Mesenchymal stem cell (in vitro differentiated cells and primary cell): ENCODE measurements at regions not wholly inside any gene's neighbourhood (a gene's known extent, or its start where the extent isn't known, plus 50 kb on each side); places are given as distances from the start of the nearest gene placed in this dataset.

ENCODE experiments used
- DNase-seq: peaks from one replicate; pipeline ENCODE4 v3.0.0-alpha.2; 2013
- H2AFZ ChIP-seq: one replicate; pipeline ENCODE4 v1.6.1; 2013; ENCODE audit warnings: low read depth, mild to moderate bottlenecking, control low read depth, inconsistent platforms, low read length, moderate library complexity
- H2AK5ac ChIP-seq: 2 replicates; pipeline ENCODE4 v1.6.1; 2013; ENCODE audit warnings: low read length, moderate library complexity, mild to moderate bottlenecking, inconsistent platforms; ENCODE audit not compliant: severe bottlenecking
- H2BK120ac ChIP-seq: one replicate; pipeline ENCODE4 v1.6.1; 2013; ENCODE audit warnings: low read depth, mild to moderate bottlenecking, inconsistent platforms, low read length, moderate library complexity
- H2BK12ac ChIP-seq, 2 experiments: one replicate each; pipeline ENCODE4 v1.6.1; 2013; ENCODE audit warnings: inconsistent platforms in 2 of 2, low read length in 2 of 2, mild to moderate bottlenecking in 2 of 2, moderate library complexity in 2 of 2, control low read depth in 1 of 2
- H2BK15ac ChIP-seq: one replicate; pipeline ENCODE4 v1.6.1; 2013; ENCODE audit warnings: mild to moderate bottlenecking, low read depth, inconsistent platforms; ENCODE audit not compliant: poor library complexity, severe bottlenecking
- H2BK5ac ChIP-seq: 2 replicates; pipeline ENCODE4 v1.6.1; 2013; ENCODE audit warnings: low read depth, mild to moderate bottlenecking, low read length, control low read depth, inconsistent platforms; ENCODE audit not compliant: poor library complexity, severe bottlenecking
- H3K14ac ChIP-seq, 2 experiments: one replicate each; pipeline ENCODE4 v1.6.1; 2013; ENCODE audit warnings: inconsistent platforms in 2 of 2, low read length in 2 of 2, control low read depth in 1 of 2, mild to moderate bottlenecking in 1 of 2, moderate library complexity in 1 of 2
- H3K18ac ChIP-seq, 2 experiments: one replicate each; pipeline ENCODE4 v1.6.1; 2013; ENCODE audit warnings: inconsistent platforms in 2 of 2, low read length in 2 of 2, control low read depth in 1 of 2, low read depth in 1 of 2, mild to moderate bottlenecking in 1 of 2
- H3K23ac ChIP-seq, 2 experiments: one replicate each; pipeline ENCODE4 v1.6.1; 2013; ENCODE audit warnings: inconsistent platforms in 2 of 2, low read length in 2 of 2, mild to moderate bottlenecking in 2 of 2, moderate library complexity in 2 of 2, control low read depth in 1 of 2
- H3K27ac ChIP-seq: 2 replicates; pipeline ENCODE4 v1.5.1; 2013; ENCODE audit warnings: mild to moderate bottlenecking, moderate library complexity, low read length, control low read depth, inconsistent platforms; ENCODE audit not compliant: poor library complexity, severe bottlenecking
- H3K27me3 ChIP-seq, 2 experiments: 2 replicates each; pipeline versions ENCODE4 v1.6.1 to v1.7.0; 2013; ENCODE audit warnings: low read length in 2 of 2, mild to moderate bottlenecking in 2 of 2, moderate library complexity in 2 of 2, control low read depth in 1 of 2, inconsistent platforms in 1 of 2; ENCODE audit not compliant: control insufficient read depth in 1 of 2, insufficient read depth in 1 of 2
- H3K36me3 ChIP-seq, 2 experiments: 2 replicates each; pipeline versions ENCODE4 v1.6.1 to v1.7.0; 2013; ENCODE audit warnings: low read length in 2 of 2, control low read depth in 1 of 2, inconsistent platforms in 1 of 2, low read depth in 1 of 2, mild to moderate bottlenecking in 1 of 2; ENCODE audit not compliant: insufficient read depth in 2 of 2, control insufficient read depth in 1 of 2
- H3K4ac ChIP-seq, 2 experiments: one replicate each; pipeline ENCODE4 v1.6.1; 2013; ENCODE audit warnings: inconsistent platforms in 2 of 2, low read length in 2 of 2, mild to moderate bottlenecking in 2 of 2, moderate library complexity in 2 of 2, control low read depth in 1 of 2, low read depth in 1 of 2
- H3K4me1 ChIP-seq: 2 replicates; pipeline ENCODE4 v1.6.1; 2013; ENCODE audit warnings: low read depth, low read length, control low read depth; ENCODE audit not compliant: control insufficient read depth, insufficient read depth
- H3K4me2 ChIP-seq: 2 replicates; pipeline ENCODE4 v1.6.1; 2013; ENCODE audit warnings: low read length, mild to moderate bottlenecking, inconsistent platforms; ENCODE audit not compliant: poor library complexity, severe bottlenecking
- H3K4me3 ChIP-seq, 2 experiments: 2 replicates each; pipeline versions ENCODE4 v1.5.1 to v1.7.0; 2013; ENCODE audit warnings: low read length in 2 of 2, mild to moderate bottlenecking in 2 of 2, control low read depth in 1 of 2, low read depth in 1 of 2; ENCODE audit not compliant: insufficient read depth in 1 of 2
- H3K79me1 ChIP-seq: replicated peaks from 2 replicates; pipeline ENCODE4 v1.6.1; 2013; ENCODE audit warnings: mild to moderate bottlenecking, control low read depth, low read length, inconsistent platforms; ENCODE audit not compliant: poor library complexity, severe bottlenecking
- H3K9ac ChIP-seq: 2 replicates; pipeline ENCODE4 v1.7.0; 2013; ENCODE audit warnings: mild to moderate bottlenecking, low read length, moderate library complexity
- H3K9me3 ChIP-seq: 2 replicates; pipeline ENCODE4 v1.7.0; 2013; ENCODE audit warnings: mild to moderate bottlenecking, low read length; ENCODE audit not compliant: control insufficient read depth
- H4K8ac ChIP-seq: one replicate; pipeline ENCODE4 v1.6.1; 2013; ENCODE audit warnings: inconsistent platforms, mild to moderate bottlenecking, low read length, moderate library complexity
- H4K91ac ChIP-seq: one replicate; pipeline ENCODE4 v1.6.1; 2013; ENCODE audit warnings: mild to moderate bottlenecking, low read length, inconsistent platforms
- WGBS: methylation state at CpG from one replicate; pipeline ENCODE4 v1.1.7; 2013; ENCODE audit warnings: mixed read lengths; 5-methylcytosine and 5-hydroxymethylcytosine counted together

GRCh38 chr2:16339206-16339605, 326.4 kb downstream of the CYRIA start:
- no peaks in the 10 kb centered on the region for H3K36me3 ChIP-seq
- peaks cover 0 to 5% of the 10 kb centered on the region in 2 experiments for H3K27me3 ChIP-seq
- H2BK120ac ChIP-seq = no peak overlapping the region
- H3K9ac ChIP-seq = no peak overlapping the region
- no peak overlapping the region for H3K14ac ChIP-seq
- H3K9me3 ChIP-seq = peaks cover 41% of the 10 kb centered on the region
- H3K4me3 ChIP-seq = no peak overlapping the region
- H2AFZ ChIP-seq = no peak overlapping the region
- H4K91ac ChIP-seq = no peak overlapping the region
- no peak for DNase-seq
- H2BK5ac ChIP-seq = no peak overlapping the region
- no peaks in the 10 kb centered on the region for H3K79me1 ChIP-seq
- no peak overlapping the region for H3K23ac ChIP-seq
- H4K8ac ChIP-seq = no peak overlapping the region
- WGBS = 88% methylated on average over 1 of the region's 1 CpG
- H2AK5ac ChIP-seq = no peak overlapping the region
- no peak overlapping the region for H3K4me2 ChIP-seq
- H3K4ac ChIP-seq = no peak overlapping the region
- H3K4me1 ChIP-seq = no peaks in the 10 kb centered on the region
- H2BK15ac ChIP-seq = no peak overlapping the region
- H3K27ac ChIP-seq = no peak overlapping the region
- no peak overlapping the region for H3K18ac ChIP-seq
- no peak overlapping the region for H2BK12ac ChIP-seq

GRCh38 chr2:16338026-16338425, 327.6 kb downstream of the CYRIA start:
- H2AK5ac ChIP-seq = no peak overlapping the region
- H3K14ac ChIP-seq = no peak overlapping the region
- no peak overlapping the region for H3K4me2 ChIP-seq
- H3K4me3 ChIP-seq = no peak overlapping the region
- H2BK15ac ChIP-seq = no peak overlapping the region
- H3K36me3 ChIP-seq = no peaks in the 10 kb centered on the region
- peaks cover 0 to 5% of the 10 kb centered on the region in 2 experiments for H3K27me3 ChIP-seq
- no peak overlapping the region for H2AFZ ChIP-seq
- no peak overlapping the region for H4K91ac ChIP-seq
- H3K9ac ChIP-seq = no peak overlapping the region
- no peak for DNase-seq
- no peak overlapping the region for H4K8ac ChIP-seq
- H3K18ac ChIP-seq = no peak overlapping the region
- H3K4ac ChIP-seq = no peak overlapping the region
- H3K9me3 ChIP-seq = peaks cover 36% of the 10 kb centered on the region
- no peak overlapping the region for H2BK120ac ChIP-seq
- no peak overlapping the region for H2BK5ac ChIP-seq
- H3K23ac ChIP-seq = no peak overlapping the region
- no peak overlapping the region for H3K27ac ChIP-seq
- H3K79me1 ChIP-seq = no peaks in the 10 kb centered on the region
- H3K4me1 ChIP-seq = no peaks in the 10 kb centered on the region
- no peak overlapping the region for H2BK12ac ChIP-seq

GRCh38 chr2:16336916-16337315, 328.7 kb downstream of the CYRIA start:
- Histone ChIP-seq H3K27me3 (peaks cover 0 to 5% of the 10 kb centered on the region in 2 experiments), H3K14ac (no peak overlapping the region), H2AFZ (no peak overlapping the region), H3K9ac (no peak overlapping the region), H3K36me3 (no peaks in the 10 kb centered on the region), H3K4me1 (no peaks in the 10 kb centered on the region), H3K23ac (no peak overlapping the region), H3K79me1 (no peaks in the 10 kb centered on the region), H3K27ac (no peak overlapping the region), H3K4me2 (no peak overlapping the region), H3K9me3 (peaks cover 27% of the 10 kb centered on the region), H4K8ac (no peak overlapping the region), H3K4me3 (no peak overlapping the region), H3K4ac (no peak overlapping the region), H2BK120ac (no peak overlapping the region), H2AK5ac (no peak overlapping the region), H2BK5ac (no peak overlapping the region), H4K91ac (no peak overlapping the region), H3K18ac (no peak overlapping the region), H2BK12ac (no peak overlapping the region), H2BK15ac (no peak overlapping the region)
- DNase-seq = no peak
- WGBS = 95% methylated on average over 7 of the region's 7 CpGs

GRCh38 chr2:16336491-16336890, 329.1 kb downstream of the CYRIA start:
- Histone ChIP-seq H3K36me3 (no peaks in the 10 kb centered on the region), H2BK12ac (no peak overlapping the region), H2BK120ac (no peak overlapping the region), H3K23ac (no peak overlapping the region), H4K91ac (no peak overlapping the region), H3K4me1 (no peaks in the 10 kb centered on the region), H2BK5ac (no peak overlapping the region), H3K27me3 (peaks cover 0 to 5% of the 10 kb centered on the region in 2 experiments), H2AFZ (no peak overlapping the region), H3K4ac (no peak overlapping the region), H2BK15ac (no peak overlapping the region), H2AK5ac (no peak overlapping the region), H3K4me2 (no peak overlapping the region), H3K14ac (no peak overlapping the region), H4K8ac (no peak overlapping the region), H3K9me3 (peaks cover 27% of the 10 kb centered on the region), H3K79me1 (no peaks in the 10 kb centered on the region), H3K18ac (no peak overlapping the region), H3K4me3 (no peak overlapping the region), H3K27ac (no peak overlapping the region), H3K9ac (no peak overlapping the region)
- WGBS = 73% methylated on average over 1 of the region's 1 CpG
- DNase-seq = no peak
